GM12878 (cell line): ENCODE measurements at regions not wholly inside any gene's neighbourhood (a gene's known extent, or its start where the extent isn't known, plus 50 kb on each side); places are given as distances from the start of the nearest gene placed in this dataset.

Source experiments
- ATAC-seq: fragments of 200-7000 bp; cut with Tn5 transposase; 3 replicates; pipeline ENCODE4 v1.9.1; 2020; ENCODE audit warnings: mild to moderate bottlenecking, moderate library complexity
- BruUV-seq: library from RNA; stranded (reverse); fragments of 400-500 nt; replicated peaks from 2 replicates; lab custom pipeline; 2021; lab: Mats Ljungman, UMichigan
- CTCF ChIA-PET: fragments of 300-600 bp; sonication (Branson Sonifier 250); formaldehyde crosslinking; extraction: SDS; loops from one replicate; lab custom pipeline; 2021; ENCODE audit warnings: inconsistent platforms; lab: Yijun Ruan, JAX
- POLR2A ChIA-PET: fragments of 350-600 bp; formaldehyde crosslinking; extraction: SDS; loops from one replicate; lab custom pipeline; 2021; ENCODE audit warnings: inconsistent platforms; lab: Charles Lee
- RAD21 ChIA-PET: fragments of 300-600 bp; sonication (Branson Sonifier 250); formaldehyde crosslinking; loops from one replicate; lab custom pipeline; 2023; ENCODE audit warnings: antibody characterized with exemption; ENCODE audit not compliant: unreplicated experiment; lab: Charles Lee
- SMC1A ChIA-PET: fragments of 300-600 bp; sonication (Branson Sonifier 250); formaldehyde crosslinking; loops from one replicate; lab custom pipeline; 2023; ENCODE audit not compliant: unreplicated experiment, uncharacterized antibody; lab: Charles Lee
- DNase-seq: peaks from one replicate; pipeline ENCODE4 v3.0.0-alpha.2; 2011; ENCODE audit warnings: low read depth, low spot score
- FAIRE-seq: peaks from 3 replicates; lab custom pipeline; 2011; peaks lifted over from hg19 to GRCh38; lab: Jason Lieb, UNC
- H2AFZ ChIP-seq: 2 replicates; pipeline ENCODE4 v1.6.0; 2011; ENCODE audit warnings: low read depth, low read length, control low read depth; ENCODE audit not compliant: control insufficient read depth
- H3K27ac ChIP-seq: 2 replicates; pipeline ENCODE4 v1.5.1; 2011; ENCODE audit warnings: control low read depth; ENCODE audit not compliant: control insufficient read depth, insufficient read depth
- H3K27me3 ChIP-seq, 2 experiments: replicated peaks in 1 of 2; 2 replicates each; pipeline versions ENCODE4 v1.6.0 to v1.6.1; 2011; ENCODE audit warnings: low read length in 1 of 2; ENCODE audit not compliant: control insufficient read depth in 2 of 2, insufficient read depth in 2 of 2
- H3K36me3 ChIP-seq, 2 experiments: 2 replicates each; pipeline ENCODE4 v1.5.1; 2011; ENCODE audit warnings: low read length in 1 of 2; ENCODE audit not compliant: control insufficient read depth in 2 of 2, insufficient read depth in 2 of 2
- H3K4me1 ChIP-seq: 2 replicates; pipeline ENCODE4 v1.6.1; 2011; ENCODE audit warnings: mild to moderate bottlenecking, low read length, moderate library complexity, mixed read lengths; ENCODE audit not compliant: control insufficient read depth, insufficient read depth
- H3K4me2 ChIP-seq: 2 replicates; pipeline ENCODE4 v1.6.0; 2011; ENCODE audit warnings: control low read depth; ENCODE audit not compliant: control insufficient read depth, insufficient read depth
- H3K4me3 ChIP-seq: fragments of 200-600 bp; sonication (generic); 2 replicates; pipeline ENCODE4 v1.5.1; 2016
- H3K79me2 ChIP-seq: 2 replicates; pipeline ENCODE4 v1.6.0; 2011; ENCODE audit warnings: low read length; ENCODE audit not compliant: control insufficient read depth, insufficient read depth
- H3K9ac ChIP-seq: 2 replicates; pipeline ENCODE4 v1.8.0; 2011; ENCODE audit warnings: low read length, control low read depth, mixed read lengths; ENCODE audit not compliant: control insufficient read depth, insufficient read depth
- H3K9me3 ChIP-seq: replicated peaks from 3 replicates; pipeline ENCODE4 v1.5.1; 2011; ENCODE audit warnings: mild to moderate bottlenecking, low read length; ENCODE audit not compliant: control insufficient read depth, insufficient read depth
- H4K20me1 ChIP-seq: 2 replicates; pipeline ENCODE4 v1.6.0; 2011; ENCODE audit not compliant: control insufficient read depth, insufficient read depth
- CHD2 ChIP-seq: IDR thresholded peaks from 2 replicates; pipeline ENCODE4 v1.6.1; 2011; ENCODE audit warnings: low read depth, low read length, improper control_type of control experiment, borderline replicate concordance
- GABPA ChIP-seq: IDR thresholded peaks from 2 replicates; pipeline ENCODE4 v1.6.1; 2014; ENCODE audit warnings: antibody characterized with exemption, low read depth, mild to moderate bottlenecking, inconsistent platforms
- HDAC6 ChIP-seq: fragments of 200-600 bp; sonication (generic); IDR thresholded peaks from one replicate; pipeline ENCODE4 v1.8.0; 2017; ENCODE audit warnings: antibody characterized with exemption; ENCODE audit not compliant: unreplicated experiment
- NFYA ChIP-seq: IDR thresholded peaks from 2 replicates; pipeline ENCODE4 v1.6.1; 2011; ENCODE audit warnings: low read depth, mild to moderate bottlenecking, low read length, improper control_type of control experiment, borderline replicate concordance
- WGBS: methylation state at CpG from one replicate; pipeline ENCODE4 v1.1.6; 2016; ENCODE audit warnings: low lambda C conversion rate; ENCODE audit not compliant: insufficient replicate concordance, insufficient coverage; ENCODE audit errors: missing lambda C conversion rate; 5-methylcytosine and 5-hydroxymethylcytosine counted together
- in situ Hi-C: fragments of 300-500 bp; cut with MboI; formaldehyde crosslinking; loops from 9 replicates; pipeline ENCODE4 v1.14.3; 2018; ENCODE audit warnings: mixed read lengths
- intact Hi-C: fragments of 100-400 bp; cut with micrococcal nuclease; formaldehyde crosslinking; loops from one replicate; pipeline ENCODE4 v1.14.2; 2022; ENCODE audit not compliant: unreplicated experiment
- TF ChIP-seq, protein P1 (sequence below): fragments of 450-650 bp; IDR thresholded peaks from 2 replicates; pipeline ENCODE4 v1.6.1; 2014; ENCODE audit warnings: mild to moderate bottlenecking

DNA sequence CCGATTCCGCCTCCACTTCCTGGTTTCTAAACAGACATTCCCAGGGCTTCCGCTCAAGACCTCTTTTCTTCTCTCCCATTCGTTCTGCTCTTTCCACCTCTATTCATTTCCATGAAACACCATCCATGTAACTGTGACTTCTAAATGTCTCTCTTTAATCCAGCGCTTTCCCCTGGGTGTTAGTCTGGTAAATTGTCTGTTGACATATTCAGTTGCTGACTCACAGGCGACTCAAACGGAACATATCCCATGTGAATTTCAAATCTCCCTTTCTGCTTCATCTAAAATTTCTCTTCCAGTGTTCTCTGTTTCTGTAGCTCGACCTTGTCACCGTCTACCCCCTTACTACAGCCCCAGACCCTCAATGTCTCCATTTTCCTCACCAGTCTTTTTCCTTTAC is 119.1 kb downstream of the PFKFB3 start:
- H3K9me3 ChIP-seq: peaks cover 2% of the 10 kb centered on the region; the same call in 2 of the 3 replicates
- H2AFZ ChIP-seq: no peak overlapping the region
- no peaks in the 10 kb centered on the region for H4K20me1 ChIP-seq
- no peak for ATAC-seq
- H3K27me3 ChIP-seq: no peaks in the 10 kb centered on the region
- peaks cover 6% of the 10 kb centered on the region for H3K4me1 ChIP-seq
- SMC1A ChIA-PET: no interaction called here
- FAIRE-seq: no peak
- no peak overlapping the region for H3K9ac ChIP-seq
- intact Hi-C loops: no loop called here
- no TSS peak for BruUV-seq
- H3K79me2 ChIP-seq: no peaks in the 10 kb centered on the region
- 43% methylated on average over 9 of the region's 9 CpGs for WGBS
- no peak overlapping the region for H3K4me2 ChIP-seq
- DNase-seq: no peak
- H3K27ac ChIP-seq: no peak overlapping the region
- no peaks in the 10 kb centered on the region for H3K36me3 ChIP-seq
- RAD21 ChIA-PET: no interaction called here
- H3K4me3 ChIP-seq: no peak overlapping the region
- TF ChIP-seq, protein P1, sequence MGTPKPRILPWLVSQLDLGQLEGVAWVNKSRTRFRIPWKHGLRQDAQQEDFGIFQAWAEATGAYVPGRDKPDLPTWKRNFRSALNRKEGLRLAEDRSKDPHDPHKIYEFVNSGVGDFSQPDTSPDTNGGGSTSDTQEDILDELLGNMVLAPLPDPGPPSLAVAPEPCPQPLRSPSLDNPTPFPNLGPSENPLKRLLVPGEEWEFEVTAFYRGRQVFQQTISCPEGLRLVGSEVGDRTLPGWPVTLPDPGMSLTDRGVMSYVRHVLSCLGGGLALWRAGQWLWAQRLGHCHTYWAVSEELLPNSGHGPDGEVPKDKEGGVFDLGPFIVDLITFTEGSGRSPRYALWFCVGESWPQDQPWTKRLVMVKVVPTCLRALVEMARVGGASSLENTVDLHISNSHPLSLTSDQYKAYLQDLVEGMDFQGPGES: no peak
- no peak for TF ChIP-seq HDAC6
- no peak for TF ChIP-seq CHD2
- no peak for TF ChIP-seq NFYA
- CTCF ChIA-PET: no interaction called here
- POLR2A ChIA-PET: no interaction called here
- in situ Hi-C loops: no loop called here

DNA sequence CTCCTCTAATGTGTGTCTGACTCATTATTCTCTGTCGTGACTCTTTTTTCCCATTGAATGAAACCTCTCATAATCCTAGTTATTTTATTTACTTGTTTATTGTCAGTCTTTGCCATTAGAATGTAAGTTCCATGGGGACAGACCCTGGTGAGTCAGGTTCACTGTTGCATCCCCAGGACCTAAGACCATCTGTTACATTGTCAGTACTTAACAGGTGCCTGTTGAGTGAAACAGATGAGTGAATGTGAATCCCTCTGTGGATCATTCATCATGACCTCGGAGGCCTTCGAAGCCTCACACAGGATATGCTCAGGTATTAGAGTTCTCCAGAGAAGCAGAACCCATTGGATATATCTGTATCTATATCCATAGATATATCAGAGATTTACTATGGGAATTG is 120.1 kb downstream of the PFKFB3 start:
- H3K9me3 ChIP-seq: peaks cover 2% of the 10 kb centered on the region; the same call in 2 of the 3 replicates
- H4K20me1 ChIP-seq: no peaks in the 10 kb centered on the region
- TF ChIP-seq, protein P1: no peak
- TF ChIP-seq GABPA: no peak
- RAD21 ChIA-PET: no interaction called here
- no peaks in the 10 kb centered on the region for H3K79me2 ChIP-seq
- intact Hi-C loops: no loop called here
- no peak overlapping the region for H3K4me2 ChIP-seq
- POLR2A ChIA-PET: no interaction called here
- no peaks in the 10 kb centered on the region for H3K27me3 ChIP-seq
- in situ Hi-C loops: no loop called here
- no peak overlapping the region for H3K4me3 ChIP-seq
- no peak overlapping the region for H3K9ac ChIP-seq
- H2AFZ ChIP-seq: no peak overlapping the region
- no peak for ATAC-seq
- no peak for DNase-seq
- CTCF ChIA-PET: no interaction called here
- peaks cover 6% of the 10 kb centered on the region for H3K4me1 ChIP-seq
- no TSS peak for BruUV-seq
- WGBS: 50% methylated on average over 3 of the region's 3 CpGs
- SMC1A ChIA-PET: no interaction called here
- no peak overlapping the region for H3K27ac ChIP-seq
- no peaks in the 10 kb centered on the region for H3K36me3 ChIP-seq
- no peak for FAIRE-seq
